ENCODE measurements at regions not wholly inside any gene's neighbourhood (a gene's known extent, or its start where the extent isn't known, plus 50 kb on each side); places are given as distances from the start of the nearest gene placed in this dataset.

GRCh38 chr11:43545610-43546009 lies 134.9 kb upstream of the HSD17B12 start:
- CTCF ChIA-PET, result no interaction called here
- H3K27ac Mint-ChIP-seq, result no peak overlapping the region
- intact Hi-C loops (cut with DNase I, micrococcal nuclease), result no loop called here
- no peaks in the 10 kb centered on the region for H3K36me3 Mint-ChIP-seq (ENCODE audit: low read depth)
- DNase-seq, result no peak
- H3K4me1 Mint-ChIP-seq, result peaks cover 2% of the 10 kb centered on the region
- peaks cover 28% of the 10 kb centered on the region for H3K27me3 Mint-ChIP-seq
- POLR2A ChIA-PET, result no interaction called here
- H3K4me3 Mint-ChIP-seq, result no peak overlapping the region
- H3K9me3 Mint-ChIP-seq (ENCODE audit: low read depth), result no peaks in the 10 kb centered on the region
- ATAC-seq, result no peak

DNA sequence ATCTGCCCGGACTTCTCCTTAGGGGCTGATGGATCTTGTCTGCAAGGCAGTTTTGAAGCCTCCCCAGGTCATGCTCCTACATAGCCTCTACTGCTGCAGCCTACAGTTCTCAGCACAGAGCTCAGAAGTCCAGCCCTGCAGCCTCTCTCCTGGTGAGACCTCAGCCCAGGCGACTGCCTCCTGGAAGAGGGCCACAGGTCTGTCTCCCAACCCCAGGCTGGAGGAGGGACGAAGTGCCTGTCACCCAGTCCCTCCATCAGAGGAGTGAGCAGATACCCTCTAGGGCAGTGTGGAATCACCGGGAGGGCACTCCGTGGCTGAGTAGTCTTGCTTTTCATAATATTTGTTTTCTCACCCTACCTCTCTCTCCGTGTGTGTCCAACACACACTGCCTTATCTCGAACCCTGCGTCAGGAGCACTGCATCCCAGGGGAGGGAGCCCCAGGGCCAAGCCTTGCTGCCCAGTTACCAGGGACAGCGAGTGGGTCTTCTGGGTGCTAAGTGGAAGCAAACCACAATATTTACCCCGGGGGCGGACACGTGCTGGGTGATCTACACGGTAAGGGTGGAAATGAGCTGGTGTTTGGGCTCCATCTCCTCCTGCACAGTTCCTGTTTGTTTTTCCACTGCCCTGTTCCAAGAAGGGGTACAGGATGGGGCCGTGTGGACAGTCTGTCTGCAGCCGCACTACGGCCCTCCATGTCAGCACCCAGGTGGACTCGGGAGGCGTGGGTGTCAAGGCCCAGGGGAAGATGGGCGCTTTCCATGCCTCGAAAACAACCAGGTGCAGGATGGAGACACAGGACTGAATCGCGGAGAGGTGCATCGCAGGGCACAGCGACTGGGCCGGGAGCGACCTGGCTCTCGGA lies 133.7 kb upstream of the HSD17B12 start:
- CTCF ChIA-PET, result interaction anchor here (0.6 kb wide), 1 partner anchor 77 kb away, joined by 3 read pairs; no protein-coding TSS in a partner anchor
- intact Hi-C loops (cut with DNase I, micrococcal nuclease), result no loop called here
- H3K27ac Mint-ChIP-seq, result no peak overlapping the region
- no peak overlapping the region for H3K4me3 Mint-ChIP-seq
- POLR2A ChIA-PET, result no interaction called here
- peaks cover 2% of the 10 kb centered on the region for H3K4me1 Mint-ChIP-seq
- H3K27me3 Mint-ChIP-seq, result peaks cover 39% of the 10 kb centered on the region
- ATAC-seq (no peak), DNase-seq (no peak)
- H3K9me3 Mint-ChIP-seq (ENCODE audit: low read depth), result no peaks in the 10 kb centered on the region
- no peaks in the 10 kb centered on the region for H3K36me3 Mint-ChIP-seq (ENCODE audit: low read depth)

DNA sequence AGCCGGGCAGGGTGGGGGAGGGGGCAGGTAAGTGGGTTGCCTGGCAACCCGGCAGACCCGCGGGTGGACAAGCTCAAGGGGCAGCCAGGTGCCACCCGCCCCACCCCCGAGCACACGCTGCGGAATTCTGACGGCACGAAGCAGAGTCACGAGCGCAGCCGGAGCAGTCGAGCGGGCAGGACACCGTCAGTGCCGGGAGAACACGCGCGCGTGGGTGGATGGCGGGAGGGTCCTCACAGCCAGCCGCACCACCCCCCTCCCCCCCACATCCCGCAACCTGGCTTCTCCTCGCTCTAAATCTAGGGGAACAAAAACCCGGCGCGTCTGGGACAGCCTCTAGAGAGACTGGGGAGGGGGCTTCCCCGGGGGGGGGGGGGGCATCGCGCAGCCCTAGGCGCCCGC lies 133.1 kb upstream of the HSD17B12 start:
- DNase-seq, result peak; percentile 13
- no peak for ATAC-seq
- Mint-ChIP-seq H3K27ac (no peak overlapping the region), H3K4me1 (peaks cover 2% of the 10 kb centered on the region), H3K27me3 (peaks cover 41% of the 10 kb centered on the region), H3K4me3 (no peak overlapping the region), H3K9me3 (ENCODE audit: low read depth) (no peaks in the 10 kb centered on the region), H3K36me3 (ENCODE audit: low read depth) (no peaks in the 10 kb centered on the region)
- POLR2A ChIA-PET, result no interaction called here
- intact Hi-C loops (cut with DNase I, micrococcal nuclease), result no loop called here
- CTCF ChIA-PET, result no interaction called here

DNA sequence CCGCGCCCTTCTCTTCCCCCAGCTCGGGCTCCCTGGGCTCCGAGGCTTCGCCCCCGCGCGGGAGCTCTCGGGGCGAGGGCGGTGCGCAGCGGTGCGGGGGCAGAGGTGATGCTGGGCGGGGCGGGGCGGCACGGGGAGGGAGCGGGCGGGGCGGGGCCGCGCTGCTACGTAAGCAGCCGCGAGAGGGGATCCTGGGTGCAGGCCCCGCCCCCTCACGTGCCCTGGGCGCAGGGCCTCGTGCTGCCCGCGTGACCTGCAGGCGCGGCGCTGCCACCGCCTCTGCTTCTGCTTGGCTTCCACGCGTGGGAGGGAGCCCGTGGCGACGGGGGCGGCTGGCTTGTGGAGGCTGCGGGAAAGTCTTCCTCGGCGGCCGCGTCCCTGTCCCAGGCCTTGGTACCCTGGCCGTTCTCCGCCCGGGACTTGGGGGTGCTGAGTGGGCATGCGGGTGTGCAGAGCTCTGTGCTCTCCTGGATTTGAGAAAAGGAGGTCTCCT lies 132.6 kb upstream of the HSD17B12 start:
- no peaks in the 10 kb centered on the region for H3K9me3 Mint-ChIP-seq (ENCODE audit: low read depth)
- H3K27ac Mint-ChIP-seq, result no peak overlapping the region
- H3K36me3 Mint-ChIP-seq (ENCODE audit: low read depth), result no peaks in the 10 kb centered on the region
- H3K4me1 Mint-ChIP-seq, result peaks cover 2% of the 10 kb centered on the region
- peaks cover 44% of the 10 kb centered on the region for H3K27me3 Mint-ChIP-seq
- no peak overlapping the region for H3K4me3 Mint-ChIP-seq
- peak; percentile 19 for ATAC-seq
- DNase-seq, result peak; percentile 23
- ChIA-PET POLR2A (no interaction called here), CTCF (interaction anchor here (0.6 kb wide), 1 partner anchor 28 kb away, joined by 3 read pairs; no protein-coding TSS in a partner anchor)
- intact Hi-C loops (cut with DNase I, micrococcal nuclease), result no loop called here

DNA sequence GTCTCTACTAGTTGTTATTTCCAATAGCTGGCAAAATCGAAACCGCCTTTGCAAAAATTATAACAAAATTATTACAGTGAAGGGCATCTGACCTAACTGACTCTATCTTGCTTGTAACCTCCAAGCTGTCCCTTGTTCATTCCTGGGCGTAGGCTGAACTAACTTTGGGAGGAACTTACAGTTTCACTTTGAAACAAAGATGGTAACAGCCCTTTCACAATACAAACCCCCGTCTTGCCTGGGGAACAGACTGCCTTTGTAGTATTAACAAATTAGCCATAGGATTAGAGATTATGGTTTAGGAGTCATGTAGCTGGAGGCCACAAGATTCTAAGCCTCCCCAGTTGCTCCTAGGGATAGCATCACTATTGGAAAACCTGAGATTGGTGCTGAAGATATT lies 131.6 kb upstream of the HSD17B12 start:
- DNase-seq (no peak), ATAC-seq (no peak)
- H3K4me3 Mint-ChIP-seq, result no peak overlapping the region
- H3K36me3 Mint-ChIP-seq (ENCODE audit: low read depth), result no peaks in the 10 kb centered on the region
- H3K27ac Mint-ChIP-seq, result no peak overlapping the region
- H3K27me3 Mint-ChIP-seq, result peaks cover 51% of the 10 kb centered on the region
- ChIA-PET CTCF (interaction anchor here (1.1 kb wide), 1 partner anchor 9 kb away, joined by 3 read pairs; no protein-coding TSS in a partner anchor), POLR2A (no interaction called here)
- intact Hi-C loops (cut with DNase I, micrococcal nuclease), result no loop called here
- no peaks in the 10 kb centered on the region for H3K9me3 Mint-ChIP-seq (ENCODE audit: low read depth)
- H3K4me1 Mint-ChIP-seq, result peaks cover 2% of the 10 kb centered on the region

- intact Hi-C loops (cut with DNase I, micrococcal nuclease), result no loop called here
- Mint-ChIP-seq H3K9me3 (ENCODE audit: low read depth) (no peaks in the 10 kb centered on the region), H3K27me3 (peaks cover 58% of the 10 kb centered on the region), H3K4me3 (no peak overlapping the region), H3K27ac (no peak overlapping the region), H3K36me3 (ENCODE audit: low read depth) (no peaks in the 10 kb centered on the region), H3K4me1 (peaks cover 2% of the 10 kb centered on the region)
- DNase-seq, result no peak
- ChIA-PET CTCF (no interaction called here), POLR2A (no interaction called here)
- no peak for ATAC-seq
These were observed 130.9 kb upstream of the HSD17B12 start for GRCh38 chr11:43549624-43550023.

- Mint-ChIP-seq H3K9me3 (ENCODE audit: low read depth) (no peaks in the 10 kb centered on the region), H3K27me3 (peaks cover 58% of the 10 kb centered on the region), H3K4me1 (peaks cover 2% of the 10 kb centered on the region), H3K27ac (no peak overlapping the region), H3K36me3 (ENCODE audit: low read depth) (no peaks in the 10 kb centered on the region), H3K4me3 (no peak overlapping the region)
- no peak for ATAC-seq
- ChIA-PET POLR2A (no interaction called here), CTCF (interaction anchor here (0.6 to 1.0 kb wide), 3 partner anchors 14 to 46 kb away, joined by 3 to 4 read pairs (median 4); no protein-coding TSS in a partner anchor)
- intact Hi-C loops (cut with DNase I, micrococcal nuclease), result no loop called here
- no peak for DNase-seq
These were observed 129.8 kb upstream of the HSD17B12 start for GRCh38 chr11:43550714-43551113.

GRCh38 chr11:43554148-43554473 lies 126.4 kb upstream of the HSD17B12 start:
- peaks cover 70% of the 10 kb centered on the region for H3K27me3 Mint-ChIP-seq
- intact Hi-C loops (cut with DNase I, micrococcal nuclease), result no loop called here
- ChIA-PET POLR2A (no interaction called here), CTCF (no interaction called here)
- no peak overlapping the region for H3K4me3 Mint-ChIP-seq
- no peak overlapping the region for H3K27ac Mint-ChIP-seq
- no peaks in the 10 kb centered on the region for H3K9me3 Mint-ChIP-seq (ENCODE audit: low read depth)
- H3K4me1 Mint-ChIP-seq, result peaks cover 15% of the 10 kb centered on the region
- H3K36me3 Mint-ChIP-seq (ENCODE audit: low read depth), result no peaks in the 10 kb centered on the region
- DNase-seq (no peak), ATAC-seq (no peak)

- no peaks in the 10 kb centered on the region for H3K36me3 Mint-ChIP-seq (ENCODE audit: low read depth)
- peaks cover 15% of the 10 kb centered on the region for H3K4me1 Mint-ChIP-seq
- CTCF ChIA-PET, result no interaction called here
- DNase-seq, result no peak
- no peak for ATAC-seq
- H3K27ac Mint-ChIP-seq, result no peak overlapping the region
- POLR2A ChIA-PET, result no interaction called here
- H3K27me3 Mint-ChIP-seq, result peaks cover 69% of the 10 kb centered on the region
- H3K9me3 Mint-ChIP-seq (ENCODE audit: low read depth), result no peaks in the 10 kb centered on the region
- H3K4me3 Mint-ChIP-seq, result no peak overlapping the region
- intact Hi-C loops (cut with DNase I, micrococcal nuclease), result no loop called here
These were observed 125.4 kb upstream of the HSD17B12 start for GRCh38 chr11:43555186-43555585.

DNA sequence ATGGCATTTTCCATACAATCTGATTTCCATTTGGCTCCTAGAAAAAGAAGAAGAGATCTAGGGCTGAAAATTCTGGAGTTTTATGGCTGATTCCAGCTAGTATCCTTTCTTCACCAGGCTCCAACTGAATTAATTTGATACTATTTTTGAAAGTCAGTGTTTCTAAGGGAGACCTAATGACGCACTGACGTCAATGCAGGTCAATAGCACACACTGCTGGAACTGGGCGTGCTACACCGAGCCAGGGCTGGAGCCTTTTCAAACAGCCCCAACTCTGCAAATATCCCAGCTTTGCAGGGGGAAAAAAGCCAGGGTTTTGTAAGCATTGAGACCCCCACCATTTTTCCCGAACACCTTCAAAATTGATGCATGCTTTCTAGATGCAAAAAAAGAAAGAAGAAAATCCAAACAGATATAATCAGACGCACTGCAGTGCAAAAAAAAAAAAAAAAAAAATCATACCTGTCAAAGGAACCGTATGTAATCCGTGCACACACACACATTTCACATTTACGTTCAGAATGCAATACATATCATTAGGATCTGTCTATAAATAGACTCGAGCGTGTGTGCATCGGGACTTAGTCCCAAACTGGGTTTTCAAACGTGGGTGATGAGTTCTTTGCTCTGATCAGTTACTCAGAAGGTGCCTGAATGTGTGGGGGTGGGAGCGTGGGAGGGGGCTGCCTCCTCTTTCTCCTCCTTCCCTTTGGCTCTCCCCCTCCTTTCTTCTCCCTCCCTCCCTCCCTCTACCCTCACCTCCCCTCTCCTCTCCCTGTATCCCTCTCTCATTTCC lies 124.5 kb upstream of the HSD17B12 start:
- intact Hi-C loops (cut with DNase I, micrococcal nuclease), result no loop called here
- ChIA-PET POLR2A (no interaction called here), CTCF (interaction anchor here (0.8 to 1.0 kb wide), 3 partner anchors 11 to 1154 kb away, joined by 3 to 4 read pairs (median 4); no protein-coding TSS in a partner anchor)
- Mint-ChIP-seq H3K4me3 (no peak overlapping the region), H3K9me3 (ENCODE audit: low read depth) (no peaks in the 10 kb centered on the region), H3K27ac (no peak overlapping the region), H3K27me3 (peaks cover 68% of the 10 kb centered on the region), H3K36me3 (ENCODE audit: low read depth) (no peaks in the 10 kb centered on the region), H3K4me1 (peaks cover 15% of the 10 kb centered on the region)
- DNase-seq, result no peak
- ATAC-seq, result no peak

DNA sequence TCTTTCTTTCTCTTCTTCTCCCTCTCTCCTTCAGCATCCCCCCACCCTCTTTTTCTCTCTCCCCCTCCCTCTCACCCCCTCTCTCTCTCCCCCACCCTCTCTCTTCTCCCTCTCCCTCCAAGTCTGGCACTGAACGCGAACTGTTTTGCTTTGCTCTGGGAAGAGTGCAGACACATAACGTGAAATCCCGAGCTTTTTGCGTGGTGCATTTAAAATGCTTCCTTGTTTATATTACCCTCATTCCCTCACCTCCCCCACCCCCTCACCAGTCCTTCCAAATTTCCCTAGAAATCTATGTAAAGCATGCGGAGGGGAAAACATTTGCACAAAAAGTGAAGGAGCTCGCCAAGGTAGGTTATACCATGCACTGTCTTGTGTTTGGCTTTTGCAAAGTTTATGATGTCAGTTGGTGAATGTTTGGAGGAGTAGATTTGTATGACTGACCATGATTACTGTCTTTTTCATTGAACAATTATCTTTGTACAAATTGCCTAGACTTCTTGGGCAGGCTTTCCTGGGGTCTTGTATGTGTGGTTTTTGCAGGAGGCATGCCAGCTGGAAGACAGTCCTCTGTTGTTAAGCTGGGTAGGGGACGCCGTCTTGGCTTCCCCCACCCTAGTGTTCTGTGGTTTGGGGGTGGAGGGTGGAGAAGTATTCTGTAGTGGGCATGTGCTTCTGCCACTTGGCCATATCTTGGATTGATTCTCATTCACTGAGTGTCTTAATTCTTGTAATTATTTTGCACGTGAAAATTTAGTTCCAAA lies 123.7 kb upstream of the HSD17B12 start:
- no peaks in the 10 kb centered on the region for H3K36me3 Mint-ChIP-seq (ENCODE audit: low read depth)
- H3K4me1 Mint-ChIP-seq, result peaks cover 15% of the 10 kb centered on the region
- CTCF ChIA-PET, result interaction anchor here (0.6 to 1.0 kb wide), 4 partner anchors 8 to 104 kb away, joined by 3 to 4 read pairs (median 4); no protein-coding TSS in a partner anchor
- no peak overlapping the region for H3K4me3 Mint-ChIP-seq
- intact Hi-C loops (cut with DNase I, micrococcal nuclease), result no loop called here
- ATAC-seq, result no peak
- peaks cover 62% of the 10 kb centered on the region for H3K27me3 Mint-ChIP-seq
- no peak overlapping the region for H3K27ac Mint-ChIP-seq
- DNase-seq, result no peak
- no peaks in the 10 kb centered on the region for H3K9me3 Mint-ChIP-seq (ENCODE audit: low read depth)
- POLR2A ChIA-PET, result no interaction called here
